ENCODE measurements at regions not wholly inside any gene's neighbourhood (a gene's known extent, or its start where the extent isn't known, plus 50 kb on each side); places are given as distances from the start of the nearest gene placed in this dataset.
"Not testable (repeated sequence)": the region's sequence is repeated elsewhere in the genome, so short reads cannot be mapped to it uniquely, and the experiment has no call there.

GRCh38 chr12:105446460-105446859, 116.0 kb downstream of the C12orf75 start:
- not testable (repeated sequence) for TF ChIP-seq CTCF (IDR thresholded peaks at IDR 0.05; ENCODE audit: low read length); EZH2 (IDR thresholded peaks at IDR 0.05; ENCODE audit: borderline replicate concordance, low read length)

Data from OCI-LY1 (cell line).